ENCODE measurements at regions not wholly inside any gene's neighbourhood (a gene's known extent, or its start where the extent isn't known, plus 50 kb on each side); places are given as distances from the start of the nearest gene placed in this dataset.

- Histone ChIP-seq H2AFZ (ENCODE audit: low read depth, low read length) (no peak overlapping the region), H3K4me2 (ENCODE audit: low read length) (no peak overlapping the region), H3K9me2 (ENCODE audit: insufficient read depth, low read length) (no peaks in the 10 kb centered on the region), H3K79me2 (replicated peaks; ENCODE audit: insufficient read depth, low read length) (no peaks in the 10 kb centered on the region), H3K27me3 (ENCODE audit: insufficient read depth, low read depth, low read length) (no peaks in the 10 kb centered on the region), H3K4me3 (ENCODE audit: low read length) (no peak overlapping the region), H3F3A (ENCODE audit: insufficient read depth, low read length, poor library complexity, severe bottlenecking) (no peaks in the 10 kb centered on the region), H3K9me3 (ENCODE audit: low read length) (no peaks in the 10 kb centered on the region), H3K27ac (ENCODE audit: low read length) (no peak overlapping the region), H3K36me3 (ENCODE audit: insufficient read depth, low read length) (no peaks in the 10 kb centered on the region), H3K9ac (ENCODE audit: low read length) (no peak overlapping the region), H4K20me1 (ENCODE audit: insufficient read depth) (no peaks in the 10 kb centered on the region)
- TF ChIP-seq RAD21 (conservative IDR thresholded peaks at IDR 0.05) (no peak), MXI1 (conservative IDR thresholded peaks at IDR 0.05; ENCODE audit: poor library complexity, severe bottlenecking) (no peak), CTCF (IDR thresholded peaks at IDR 0.05; ENCODE audit: poor library complexity, severe bottlenecking) (no peak), EP300 (conservative IDR thresholded peaks at IDR 0.05; ENCODE audit: poor library complexity, severe bottlenecking) (no peak), EZH2 (IDR thresholded peaks at IDR 0.05; ENCODE audit: borderline replicate concordance, insufficient read depth, low read length, poor library complexity, severe bottlenecking) (no peak), POLR2AphosphoS5 (IDR thresholded peaks at IDR 0.05) (no peak), SMC3 (conservative IDR thresholded peaks at IDR 0.05; ENCODE audit: poor library complexity) (no peak), TAF1 (IDR thresholded peaks at IDR 0.05; ENCODE audit: low read depth) (no peak)
- TF ChIP-seq, protein P1, sequence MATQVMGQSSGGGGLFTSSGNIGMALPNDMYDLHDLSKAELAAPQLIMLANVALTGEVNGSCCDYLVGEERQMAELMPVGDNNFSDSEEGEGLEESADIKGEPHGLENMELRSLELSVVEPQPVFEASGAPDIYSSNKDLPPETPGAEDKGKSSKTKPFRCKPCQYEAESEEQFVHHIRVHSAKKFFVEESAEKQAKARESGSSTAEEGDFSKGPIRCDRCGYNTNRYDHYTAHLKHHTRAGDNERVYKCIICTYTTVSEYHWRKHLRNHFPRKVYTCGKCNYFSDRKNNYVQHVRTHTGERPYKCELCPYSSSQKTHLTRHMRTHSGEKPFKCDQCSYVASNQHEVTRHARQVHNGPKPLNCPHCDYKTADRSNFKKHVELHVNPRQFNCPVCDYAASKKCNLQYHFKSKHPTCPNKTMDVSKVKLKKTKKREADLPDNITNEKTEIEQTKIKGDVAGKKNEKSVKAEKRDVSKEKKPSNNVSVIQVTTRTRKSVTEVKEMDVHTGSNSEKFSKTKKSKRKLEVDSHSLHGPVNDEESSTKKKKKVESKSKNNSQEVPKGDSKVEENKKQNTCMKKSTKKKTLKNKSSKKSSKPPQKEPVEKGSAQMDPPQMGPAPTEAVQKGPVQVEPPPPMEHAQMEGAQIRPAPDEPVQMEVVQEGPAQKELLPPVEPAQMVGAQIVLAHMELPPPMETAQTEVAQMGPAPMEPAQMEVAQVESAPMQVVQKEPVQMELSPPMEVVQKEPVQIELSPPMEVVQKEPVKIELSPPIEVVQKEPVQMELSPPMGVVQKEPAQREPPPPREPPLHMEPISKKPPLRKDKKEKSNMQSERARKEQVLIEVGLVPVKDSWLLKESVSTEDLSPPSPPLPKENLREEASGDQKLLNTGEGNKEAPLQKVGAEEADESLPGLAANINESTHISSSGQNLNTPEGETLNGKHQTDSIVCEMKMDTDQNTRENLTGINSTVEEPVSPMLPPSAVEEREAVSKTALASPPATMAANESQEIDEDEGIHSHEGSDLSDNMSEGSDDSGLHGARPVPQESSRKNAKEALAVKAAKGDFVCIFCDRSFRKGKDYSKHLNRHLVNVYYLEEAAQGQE (IDR thresholded peaks at IDR 0.05; ENCODE audit: borderline replicate concordance): no peak
Observed at GRCh38 chrX:82370978-82371646, 1137.0 kb upstream of the POU3F4 start.

- no peak overlapping the region for H2AFZ ChIP-seq (ENCODE audit: low read depth, low read length)
- no peaks in the 10 kb centered on the region for H3F3A ChIP-seq (ENCODE audit: insufficient read depth, low read length, poor library complexity, severe bottlenecking)
- H3K79me2 ChIP-seq (replicated peaks; ENCODE audit: insufficient read depth, low read length): no peaks in the 10 kb centered on the region
- no peaks in the 10 kb centered on the region for H3K9me3 ChIP-seq (ENCODE audit: low read length)
- no peak overlapping the region for H3K27ac ChIP-seq (ENCODE audit: low read length)
- H3K27me3 ChIP-seq (ENCODE audit: insufficient read depth, low read depth, low read length): no peaks in the 10 kb centered on the region
- TF ChIP-seq TAF1 (IDR thresholded peaks at IDR 0.05; ENCODE audit: low read depth): no peak
- no peak for TF ChIP-seq MXI1 (conservative IDR thresholded peaks at IDR 0.05; ENCODE audit: poor library complexity, severe bottlenecking)
- no peak for TF ChIP-seq CTCF (IDR thresholded peaks at IDR 0.05; ENCODE audit: poor library complexity, severe bottlenecking)
- TF ChIP-seq EP300 (conservative IDR thresholded peaks at IDR 0.05; ENCODE audit: poor library complexity, severe bottlenecking): no peak
- TF ChIP-seq, protein P1 (IDR thresholded peaks at IDR 0.05; ENCODE audit: borderline replicate concordance): no peak
- no peak for TF ChIP-seq EZH2 (IDR thresholded peaks at IDR 0.05; ENCODE audit: borderline replicate concordance, insufficient read depth, low read length, poor library complexity, severe bottlenecking)
- TF ChIP-seq POLR2AphosphoS5 (IDR thresholded peaks at IDR 0.05): no peak
- H3K36me3 ChIP-seq (ENCODE audit: insufficient read depth, low read length): no peaks in the 10 kb centered on the region
- H4K20me1 ChIP-seq (ENCODE audit: insufficient read depth): no peaks in the 10 kb centered on the region
- no peak overlapping the region for H3K4me3 ChIP-seq (ENCODE audit: low read length)
- H3K4me2 ChIP-seq (ENCODE audit: low read length): no peak overlapping the region
- no peaks in the 10 kb centered on the region for H3K9me2 ChIP-seq (ENCODE audit: insufficient read depth, low read length)
- H3K9ac ChIP-seq (ENCODE audit: low read length): no peak overlapping the region
Observed at GRCh38 chrX:82384401-82384800, 1123.7 kb upstream of the POU3F4 start.

Measured in neural cell (in vitro differentiated cells).